ENCODE measurements at regions not wholly inside any gene's neighbourhood (a gene's known extent, or its start where the extent isn't known, plus 50 kb on each side); places are given as distances from the start of the nearest gene placed in this dataset.

DNA sequence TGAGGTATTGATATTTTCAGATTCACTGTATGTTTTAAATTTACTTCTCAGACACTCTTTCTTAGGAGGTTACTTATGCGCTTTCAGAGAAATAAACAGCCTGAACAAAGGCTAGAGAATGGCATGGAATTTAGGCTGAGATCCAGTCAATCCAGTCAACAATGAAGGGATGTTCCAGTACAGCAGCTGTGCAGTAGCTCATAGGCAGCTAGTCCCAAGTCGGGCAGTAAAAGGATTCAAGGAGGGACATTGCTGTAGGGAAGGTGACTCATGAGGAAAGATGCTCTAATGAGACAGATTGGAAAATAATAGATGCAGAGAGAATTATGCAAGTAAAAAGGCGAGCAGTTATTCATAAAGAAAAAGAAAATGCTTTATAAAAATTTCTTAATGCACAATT, 397.9 kb upstream of the RGPD4 start:
- H3K27me3 ChIP-seq (ENCODE audit: control insufficient read depth, insufficient read depth, low read length): no peaks in the 10 kb centered on the region
- H3K4me3 ChIP-seq (ENCODE audit: low read depth, low read length): no peak overlapping the region
- CTCF ChIA-PET: no interaction called here
- no peak for DNase-seq (ENCODE audit: low read depth)
- TF ChIP-seq, protein P1, sequence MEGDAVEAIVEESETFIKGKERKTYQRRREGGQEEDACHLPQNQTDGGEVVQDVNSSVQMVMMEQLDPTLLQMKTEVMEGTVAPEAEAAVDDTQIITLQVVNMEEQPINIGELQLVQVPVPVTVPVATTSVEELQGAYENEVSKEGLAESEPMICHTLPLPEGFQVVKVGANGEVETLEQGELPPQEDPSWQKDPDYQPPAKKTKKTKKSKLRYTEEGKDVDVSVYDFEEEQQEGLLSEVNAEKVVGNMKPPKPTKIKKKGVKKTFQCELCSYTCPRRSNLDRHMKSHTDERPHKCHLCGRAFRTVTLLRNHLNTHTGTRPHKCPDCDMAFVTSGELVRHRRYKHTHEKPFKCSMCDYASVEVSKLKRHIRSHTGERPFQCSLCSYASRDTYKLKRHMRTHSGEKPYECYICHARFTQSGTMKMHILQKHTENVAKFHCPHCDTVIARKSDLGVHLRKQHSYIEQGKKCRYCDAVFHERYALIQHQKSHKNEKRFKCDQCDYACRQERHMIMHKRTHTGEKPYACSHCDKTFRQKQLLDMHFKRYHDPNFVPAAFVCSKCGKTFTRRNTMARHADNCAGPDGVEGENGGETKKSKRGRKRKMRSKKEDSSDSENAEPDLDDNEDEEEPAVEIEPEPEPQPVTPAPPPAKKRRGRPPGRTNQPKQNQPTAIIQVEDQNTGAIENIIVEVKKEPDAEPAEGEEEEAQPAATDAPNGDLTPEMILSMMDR (IDR thresholded peaks at IDR 0.05; ENCODE audit: insufficient read depth, low read depth, low read length): no peak
- no peaks in the 10 kb centered on the region for H3K36me3 ChIP-seq (ENCODE audit: control insufficient read depth, insufficient read depth, low read length)
- POLR2A ChIA-PET: no interaction called here

- ChIA-PET CTCF (no interaction called here), POLR2A (no interaction called here)
- no peak for DNase-seq (ENCODE audit: low read depth)
- no peaks in the 10 kb centered on the region for H3K27me3 ChIP-seq (ENCODE audit: control insufficient read depth, insufficient read depth, low read length)
- H3K4me3 ChIP-seq (ENCODE audit: low read depth, low read length): no peak overlapping the region
- H3K36me3 ChIP-seq (ENCODE audit: control insufficient read depth, insufficient read depth, low read length): no peaks in the 10 kb centered on the region
- TF ChIP-seq, protein P1 (IDR thresholded peaks at IDR 0.05; ENCODE audit: insufficient read depth, low read depth, low read length): no peak
Observed at GRCh38 chr2:107430006-107430405, 396.7 kb upstream of the RGPD4 start.

DNA sequence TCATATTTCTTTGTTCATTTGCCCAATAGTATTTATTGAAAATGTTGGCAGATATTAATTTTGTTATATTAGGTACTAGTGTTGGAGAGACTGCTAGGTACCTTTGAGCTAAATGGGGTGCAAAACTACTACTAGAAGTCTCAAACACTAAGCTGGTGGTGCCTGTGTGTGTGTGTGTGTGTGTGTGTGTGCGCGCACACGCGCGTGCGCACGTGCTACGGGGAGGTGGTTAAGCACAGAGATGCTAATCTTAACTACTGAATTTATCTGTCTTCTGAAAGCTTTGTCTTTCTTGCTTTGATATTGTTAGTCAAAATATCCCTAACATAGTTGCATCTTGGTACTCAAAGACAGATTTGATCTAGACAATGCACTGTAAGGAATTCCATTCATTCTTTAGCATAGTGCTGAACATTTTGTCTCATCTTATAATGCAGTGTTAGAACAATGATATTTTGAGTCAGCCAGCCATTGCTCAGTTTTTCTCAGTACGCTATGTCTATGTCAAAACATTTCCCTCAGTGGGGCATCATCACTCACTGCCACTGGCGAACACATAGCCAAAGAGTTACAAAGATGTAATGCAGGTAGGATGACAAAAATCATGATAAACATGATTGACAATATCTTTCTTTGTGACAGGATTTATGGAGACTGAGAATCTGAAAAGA, 396.0 kb upstream of the RGPD4 start:
- Histone ChIP-seq H3K36me3 (ENCODE audit: control insufficient read depth, insufficient read depth, low read length) (no peaks in the 10 kb centered on the region), H3K4me3 (ENCODE audit: low read depth, low read length) (no peak overlapping the region), H3K27me3 (ENCODE audit: control insufficient read depth, insufficient read depth, low read length) (no peaks in the 10 kb centered on the region)
- POLR2A ChIA-PET: no interaction called here
- TF ChIP-seq, protein P1 (IDR thresholded peaks at IDR 0.05; ENCODE audit: insufficient read depth, low read depth, low read length): no peak
- DNase-seq (ENCODE audit: low read depth): no peak
- CTCF ChIA-PET: no interaction called here

DNA sequence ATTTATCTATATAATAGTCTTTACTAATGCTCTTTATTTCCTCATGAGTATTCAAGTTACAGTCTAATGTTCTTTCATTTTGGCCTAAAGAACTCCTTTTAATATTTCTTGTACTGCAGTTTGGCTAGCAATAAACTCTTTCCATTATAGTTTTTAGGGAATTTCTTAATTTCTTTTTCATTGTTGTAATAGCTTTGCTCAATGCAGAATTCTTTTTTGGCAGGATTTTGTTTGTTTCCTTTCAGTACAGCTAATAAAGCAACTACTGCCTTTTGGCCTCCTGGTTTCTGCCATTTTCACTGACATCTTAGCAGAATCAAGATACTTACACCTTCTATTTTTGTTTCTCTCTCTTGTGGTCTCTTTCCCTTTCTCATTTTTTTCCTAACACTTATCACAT, 390.4 kb upstream of the RGPD4 start:
- DNase-seq (ENCODE audit: low read depth): no peak
- Histone ChIP-seq H3K27me3 (ENCODE audit: control insufficient read depth, insufficient read depth, low read length) (no peaks in the 10 kb centered on the region), H3K36me3 (ENCODE audit: control insufficient read depth, insufficient read depth, low read length) (no peaks in the 10 kb centered on the region), H3K4me3 (ENCODE audit: low read depth, low read length) (no peak overlapping the region)
- ChIA-PET CTCF (no interaction called here), POLR2A (no interaction called here)
- TF ChIP-seq, protein P1 (IDR thresholded peaks at IDR 0.05; ENCODE audit: insufficient read depth, low read depth, low read length): no peak

DNA sequence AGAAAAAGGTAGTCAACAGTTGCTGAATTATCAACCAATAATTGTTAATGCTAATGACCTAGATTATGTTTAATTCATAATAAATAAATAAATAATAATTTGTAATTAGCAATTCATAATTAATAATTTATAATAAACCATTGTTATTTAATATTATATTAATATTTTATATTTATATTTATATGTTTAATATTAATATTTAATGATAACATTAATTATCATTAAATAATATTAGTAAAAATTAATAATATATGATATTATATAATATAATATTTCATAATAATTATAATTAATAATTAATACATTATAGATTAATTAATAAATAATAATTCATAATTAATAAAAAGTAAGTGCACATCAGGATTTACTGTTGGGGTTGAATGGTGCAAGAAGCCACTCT, 389.4 kb upstream of the RGPD4 start:
- CTCF ChIA-PET: no interaction called here

More for the DNA sequence above, 389.4 kb upstream of the RGPD4 start:
- POLR2A ChIA-PET: no interaction called here
- no peak for DNase-seq (ENCODE audit: low read depth)
- no peak overlapping the region for H3K4me3 ChIP-seq (ENCODE audit: low read depth, low read length)
- no peaks in the 10 kb centered on the region for H3K36me3 ChIP-seq (ENCODE audit: control insufficient read depth, insufficient read depth, low read length)
- no peaks in the 10 kb centered on the region for H3K27me3 ChIP-seq (ENCODE audit: control insufficient read depth, insufficient read depth, low read length)
- TF ChIP-seq, protein P1 (IDR thresholded peaks at IDR 0.05; ENCODE audit: insufficient read depth, low read depth, low read length): no peak
